ENCODE measurements at regions not wholly inside any gene's neighbourhood (a gene's known extent, or its start where the extent isn't known, plus 50 kb on each side); places are given as distances from the start of the nearest gene placed in this dataset.

GRCh38 chr2:118763797-118764196, 83.7 kb downstream of the EN1 start:
- peak; percentile 30 for TF ChIP-seq CTCF (IDR thresholded peaks at IDR 0.05; ENCODE audit: low read depth, low read length, missing input control)
- peak; percentile 39 to 64 for TF ChIP-seq RAD21 (IDR thresholded peaks at IDR 0.05)
- TF ChIP-seq, protein P1, sequence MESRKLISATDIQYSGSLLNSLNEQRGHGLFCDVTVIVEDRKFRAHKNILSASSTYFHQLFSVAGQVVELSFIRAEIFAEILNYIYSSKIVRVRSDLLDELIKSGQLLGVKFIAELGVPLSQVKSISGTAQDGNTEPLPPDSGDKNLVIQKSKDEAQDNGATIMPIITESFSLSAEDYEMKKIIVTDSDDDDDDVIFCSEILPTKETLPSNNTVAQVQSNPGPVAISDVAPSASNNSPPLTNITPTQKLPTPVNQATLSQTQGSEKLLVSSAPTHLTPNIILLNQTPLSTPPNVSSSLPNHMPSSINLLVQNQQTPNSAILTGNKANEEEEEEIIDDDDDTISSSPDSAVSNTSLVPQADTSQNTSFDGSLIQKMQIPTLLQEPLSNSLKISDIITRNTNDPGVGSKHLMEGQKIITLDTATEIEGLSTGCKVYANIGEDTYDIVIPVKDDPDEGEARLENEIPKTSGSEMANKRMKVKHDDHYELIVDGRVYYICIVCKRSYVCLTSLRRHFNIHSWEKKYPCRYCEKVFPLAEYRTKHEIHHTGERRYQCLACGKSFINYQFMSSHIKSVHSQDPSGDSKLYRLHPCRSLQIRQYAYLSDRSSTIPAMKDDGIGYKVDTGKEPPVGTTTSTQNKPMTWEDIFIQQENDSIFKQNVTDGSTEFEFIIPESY (IDR thresholded peaks at IDR 0.05) = no peak
- no peak for TF ChIP-seq EGR1 (IDR thresholded peaks at IDR 0.05; ENCODE audit: low read depth in 2 of 2)
- TF ChIP-seq TAF1 (conservative IDR thresholded peaks at IDR 0.05) = no peak
- TF ChIP-seq JUND (IDR thresholded peaks at IDR 0.05) = no peak
- no peak for TF ChIP-seq NR2F2 (IDR thresholded peaks at IDR 0.05)
- TF ChIP-seq, protein P2, sequence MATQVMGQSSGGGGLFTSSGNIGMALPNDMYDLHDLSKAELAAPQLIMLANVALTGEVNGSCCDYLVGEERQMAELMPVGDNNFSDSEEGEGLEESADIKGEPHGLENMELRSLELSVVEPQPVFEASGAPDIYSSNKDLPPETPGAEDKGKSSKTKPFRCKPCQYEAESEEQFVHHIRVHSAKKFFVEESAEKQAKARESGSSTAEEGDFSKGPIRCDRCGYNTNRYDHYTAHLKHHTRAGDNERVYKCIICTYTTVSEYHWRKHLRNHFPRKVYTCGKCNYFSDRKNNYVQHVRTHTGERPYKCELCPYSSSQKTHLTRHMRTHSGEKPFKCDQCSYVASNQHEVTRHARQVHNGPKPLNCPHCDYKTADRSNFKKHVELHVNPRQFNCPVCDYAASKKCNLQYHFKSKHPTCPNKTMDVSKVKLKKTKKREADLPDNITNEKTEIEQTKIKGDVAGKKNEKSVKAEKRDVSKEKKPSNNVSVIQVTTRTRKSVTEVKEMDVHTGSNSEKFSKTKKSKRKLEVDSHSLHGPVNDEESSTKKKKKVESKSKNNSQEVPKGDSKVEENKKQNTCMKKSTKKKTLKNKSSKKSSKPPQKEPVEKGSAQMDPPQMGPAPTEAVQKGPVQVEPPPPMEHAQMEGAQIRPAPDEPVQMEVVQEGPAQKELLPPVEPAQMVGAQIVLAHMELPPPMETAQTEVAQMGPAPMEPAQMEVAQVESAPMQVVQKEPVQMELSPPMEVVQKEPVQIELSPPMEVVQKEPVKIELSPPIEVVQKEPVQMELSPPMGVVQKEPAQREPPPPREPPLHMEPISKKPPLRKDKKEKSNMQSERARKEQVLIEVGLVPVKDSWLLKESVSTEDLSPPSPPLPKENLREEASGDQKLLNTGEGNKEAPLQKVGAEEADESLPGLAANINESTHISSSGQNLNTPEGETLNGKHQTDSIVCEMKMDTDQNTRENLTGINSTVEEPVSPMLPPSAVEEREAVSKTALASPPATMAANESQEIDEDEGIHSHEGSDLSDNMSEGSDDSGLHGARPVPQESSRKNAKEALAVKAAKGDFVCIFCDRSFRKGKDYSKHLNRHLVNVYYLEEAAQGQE (IDR thresholded peaks at IDR 0.05) = no peak
- no peak for TF ChIP-seq MAX (IDR thresholded peaks at IDR 0.05)
- TF ChIP-seq SP1 (IDR thresholded peaks at IDR 0.05) = no peak
- TF ChIP-seq HNF4G (IDR thresholded peaks at IDR 0.05) = no peak
- TF ChIP-seq RXRA (IDR thresholded peaks at IDR 0.05) = no peak

Data from liver (tissue), 3 donors.